ENCODE measurements at regions not wholly inside any gene's neighbourhood (a gene's known extent, or its start where the extent isn't known, plus 50 kb on each side); places are given as distances from the start of the nearest gene placed in this dataset.
A peak's percentile ranks its signal among the peaks of the same experiment; 100 is the strongest.

GRCh38 chr13:40318366-40318765 lies 348.1 kb downstream of the FOXO1 start:
- DNase-seq: peak; percentile 26

GRCh38 chr13:40319699-40320579 lies 346.5 kb downstream of the FOXO1 start:
- no peak for DNase-seq

- DNase-seq: no peak
Measured at GRCh38 chr13:40328091-40328490, 338.4 kb downstream of the FOXO1 start.

GRCh38 chr13:40329781-40330485 lies 336.5 kb downstream of the FOXO1 start:
- no peak for DNase-seq

GRCh38 chr13:40330950-40331349 lies 335.5 kb downstream of the FOXO1 start:
- DNase-seq: no peak

- no peak for DNase-seq
Measured at GRCh38 chr13:40331802-40332201, 334.6 kb downstream of the FOXO1 start.

- no peak for DNase-seq
Measured at GRCh38 chr13:40333226-40333625, 333.2 kb downstream of the FOXO1 start.

- DNase-seq: no peak
Measured at GRCh38 chr13:40334031-40334430, 332.4 kb downstream of the FOXO1 start.

- no peak for DNase-seq
Measured at GRCh38 chr13:40334616-40335015, 331.8 kb downstream of the FOXO1 start.

GRCh38 chr13:40336228-40337221 lies 329.9 kb downstream of the FOXO1 start:
- peak; percentile 91 for DNase-seq

GRCh38 chr13:40337651-40338050 lies 328.8 kb downstream of the FOXO1 start:
- DNase-seq: no peak

- DNase-seq: no peak
Measured at GRCh38 chr13:40338217-40338616, 328.2 kb downstream of the FOXO1 start.

- DNase-seq: no peak
Measured at GRCh38 chr13:40340368-40341095, 325.9 kb downstream of the FOXO1 start.

GRCh38 chr13:40341096-40341471 lies 325.4 kb downstream of the FOXO1 start:
- no peak for DNase-seq

GRCh38 chr13:40341501-40341900 lies 324.9 kb downstream of the FOXO1 start:
- DNase-seq: no peak

- DNase-seq: no peak
Measured at GRCh38 chr13:40342461-40342860, 324.0 kb downstream of the FOXO1 start.

GRCh38 chr13:40342901-40343300 lies 323.5 kb downstream of the FOXO1 start:
- no peak for DNase-seq

- no peak for DNase-seq
Measured at GRCh38 chr13:40343550-40344269, 322.7 kb downstream of the FOXO1 start.

- DNase-seq: no peak
Measured at GRCh38 chr13:40344270-40345148, 321.9 kb downstream of the FOXO1 start.

- no peak for DNase-seq
Measured at GRCh38 chr13:40345149-40345514, 321.3 kb downstream of the FOXO1 start.

Measured in SHP77 treated with DMSO at 0.1 percent for 48 hours (cell line).